NCI-H2107 treated with DMSO at 0.1 percent for 48 hours (cell line): ENCODE measurements at regions not wholly inside any gene's neighbourhood (a gene's known extent, or its start where the extent isn't known, plus 50 kb on each side); places are given as distances from the start of the nearest gene placed in this dataset.
A peak's percentile ranks its signal among the peaks of the same experiment; 100 is the strongest.

Experiments used
- DNase-seq: peaks from one replicate; lab custom pipeline; 2025; ENCODE audit not compliant: unreplicated experiment; lab: John Stamatoyannopoulos, UW

DNA sequence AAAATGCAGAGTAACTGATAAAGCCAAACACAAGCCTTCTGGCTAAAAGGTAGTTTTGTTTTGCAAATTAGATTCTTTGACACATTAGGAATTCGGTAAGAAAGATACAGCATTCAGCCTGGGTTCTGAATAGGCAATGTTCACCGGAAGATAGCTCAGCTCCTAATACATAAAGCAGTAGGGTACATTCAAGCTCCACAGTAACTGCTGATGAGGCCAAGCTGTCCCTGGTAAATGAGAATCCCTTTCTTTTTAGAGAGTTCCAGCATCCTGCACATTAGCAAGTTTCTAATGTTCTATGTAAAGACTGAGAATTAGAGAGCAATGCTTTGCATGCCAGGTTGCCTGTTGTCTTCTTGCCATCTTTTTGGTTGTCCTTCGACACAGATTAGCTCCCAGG, 316.3 kb upstream of the SLC14A2 start:
- DNase-seq: no peak

DNA sequence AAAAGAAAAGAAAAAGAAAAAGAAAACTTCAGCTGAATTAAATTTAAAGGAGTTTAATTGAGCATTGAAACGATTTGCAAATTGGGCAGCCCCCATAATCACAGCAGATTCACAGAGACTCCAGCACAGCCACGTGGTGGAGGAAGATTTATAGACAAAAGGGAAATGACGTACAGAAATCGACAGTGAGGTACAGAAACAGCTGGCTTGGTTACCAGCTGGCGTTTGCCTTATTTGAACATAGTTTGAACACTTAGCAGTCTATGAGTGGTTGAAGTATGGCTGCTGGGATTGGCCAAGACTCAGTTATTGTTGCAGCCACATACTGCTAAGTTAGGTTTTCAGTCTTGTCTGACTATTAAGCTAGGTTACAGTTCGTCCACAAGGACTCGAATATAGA, 312.2 kb upstream of the SLC14A2 start:
- no peak for DNase-seq

DNA sequence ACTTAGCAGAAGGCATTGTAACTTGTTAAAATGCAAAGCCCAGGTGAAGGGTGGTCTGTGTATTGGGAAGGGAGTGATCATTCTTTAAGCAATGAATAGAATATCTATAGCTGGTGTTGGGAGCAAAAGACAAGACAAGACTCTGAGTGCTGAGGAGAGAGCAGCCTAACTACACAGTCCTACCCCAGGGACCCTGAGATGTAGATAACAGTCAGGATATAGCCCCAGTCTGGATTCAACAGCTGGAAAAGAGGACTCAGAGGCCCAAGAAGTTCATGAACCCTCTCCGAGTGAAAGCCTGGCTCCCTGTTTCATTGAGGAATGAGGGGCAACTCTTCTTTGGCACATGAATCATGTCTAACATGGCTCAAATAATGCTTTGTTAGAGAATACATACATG, 310.7 kb upstream of the SLC14A2 start:
- DNase-seq: no peak

DNA sequence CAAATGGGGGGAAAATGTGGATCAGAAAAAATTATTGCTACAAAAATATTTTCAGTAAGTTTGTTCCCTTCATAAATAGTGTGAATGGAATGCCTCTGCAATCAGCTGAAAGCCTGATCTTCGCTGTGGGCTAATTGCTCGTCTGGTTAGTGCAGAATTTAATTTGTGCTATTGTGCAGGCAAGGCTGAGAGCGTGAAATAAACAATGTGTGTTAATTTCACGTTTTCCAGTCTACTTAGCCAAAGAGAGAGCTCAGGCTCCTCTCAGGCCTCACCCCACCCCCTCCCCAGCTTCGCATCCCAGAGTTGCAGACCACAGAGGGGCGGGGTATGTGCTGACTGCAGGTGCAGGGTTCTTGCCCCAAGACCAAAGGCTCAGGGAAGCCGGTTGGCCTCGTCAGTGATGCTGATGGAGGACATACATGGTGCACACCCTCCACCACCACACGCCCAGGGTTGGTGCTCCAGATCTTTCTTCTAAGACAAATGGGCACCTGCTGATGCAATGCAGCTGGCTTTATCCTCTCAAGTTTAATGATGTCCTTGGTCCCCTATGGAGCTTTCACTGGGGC, 302.6 kb upstream of the SLC14A2 start:
- DNase-seq: no peak

DNA sequence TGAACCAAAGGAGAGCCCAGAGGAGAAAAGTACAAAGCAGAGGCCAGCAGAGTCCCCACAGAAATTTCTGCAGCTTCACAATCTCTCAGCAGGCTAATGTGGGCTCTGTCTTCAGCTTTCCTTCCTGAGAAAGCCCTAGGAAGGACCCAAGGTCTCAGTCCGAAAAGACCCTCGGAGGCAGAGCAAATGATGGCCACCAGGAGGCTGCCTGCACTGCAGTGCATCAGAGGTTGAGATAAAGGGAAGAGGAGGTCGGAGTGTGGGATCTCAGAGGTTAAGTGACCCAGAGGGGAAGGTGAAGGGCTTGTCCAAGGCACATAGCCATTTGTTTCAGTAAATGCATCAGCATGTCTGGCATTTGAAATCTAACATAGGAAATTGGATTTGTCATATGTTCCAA, 299.1 kb upstream of the SLC14A2 start:
- no peak for DNase-seq

DNA sequence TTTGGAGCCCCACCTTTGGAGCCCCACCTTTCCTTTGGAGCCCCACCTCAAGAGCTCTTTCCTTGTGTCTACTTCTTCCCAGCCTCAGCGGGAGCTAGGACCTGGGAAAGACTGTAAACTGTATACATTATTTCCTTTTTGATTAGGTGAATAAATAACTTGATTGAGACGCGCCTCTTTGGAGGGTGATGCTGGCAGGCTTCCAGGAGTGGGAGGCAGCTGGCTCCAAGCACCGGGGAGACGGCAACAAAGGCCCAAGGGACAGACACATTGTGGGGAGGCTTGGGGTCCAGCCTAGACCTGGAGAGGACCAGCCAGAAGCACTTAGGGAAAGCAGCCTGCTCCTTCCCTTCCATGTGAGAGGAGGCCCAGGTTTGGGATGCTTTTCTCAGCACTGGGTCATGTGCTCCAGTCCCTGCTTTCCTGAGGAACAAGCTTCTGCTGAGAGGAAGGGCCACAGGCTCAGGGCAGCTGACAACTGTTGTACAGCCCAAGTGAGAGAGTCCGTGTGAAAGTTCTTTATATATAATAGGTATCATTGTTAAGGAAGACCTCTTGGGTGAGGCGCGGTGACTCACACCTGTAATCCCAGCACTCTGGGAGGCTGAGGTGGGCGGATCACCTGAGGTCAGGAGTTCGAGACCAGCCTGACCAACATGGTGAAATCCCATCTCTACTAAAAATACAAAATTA, 297.2 kb upstream of the SLC14A2 start:
- peak; percentile 35 for DNase-seq

DNA sequence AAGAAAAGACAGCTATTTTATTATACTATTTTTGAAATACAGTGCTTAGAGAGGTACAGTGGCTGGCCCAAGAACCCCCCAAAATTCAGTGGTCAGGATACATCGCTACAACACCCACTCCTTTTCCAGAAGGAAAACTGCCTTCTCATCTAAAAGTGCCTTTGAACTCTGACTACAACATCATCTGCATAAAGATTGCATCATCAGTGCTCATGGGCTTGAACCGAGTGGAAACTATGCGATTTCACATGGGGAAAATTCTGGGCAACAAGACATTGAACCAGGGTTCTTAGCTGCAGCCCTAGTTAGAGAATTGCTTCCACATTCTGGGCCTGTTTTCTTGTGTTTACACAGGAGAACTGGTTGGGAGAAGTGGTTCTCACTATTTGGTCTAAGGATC, 294.6 kb upstream of the SLC14A2 start:
- no peak for DNase-seq

DNA sequence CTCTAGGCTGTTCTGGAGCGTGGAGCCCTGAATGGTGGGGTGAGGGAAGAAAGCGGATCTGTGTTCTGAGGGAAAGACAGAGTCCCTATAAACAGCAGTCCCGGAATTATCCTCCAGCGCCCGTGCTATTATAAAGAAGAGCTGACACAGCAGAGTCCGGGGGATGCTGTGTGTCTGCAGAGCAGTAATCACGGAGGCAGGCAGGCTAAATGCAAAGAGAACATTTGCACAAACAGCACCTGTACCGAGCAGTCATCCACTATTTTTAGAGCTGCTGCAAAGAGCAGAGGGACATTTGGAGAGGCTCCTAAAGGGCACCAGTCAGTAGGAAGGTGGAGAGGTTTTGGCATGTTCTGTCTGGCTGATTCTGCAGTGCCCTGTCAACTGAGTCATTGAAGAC, 293.8 kb upstream of the SLC14A2 start:
- DNase-seq: no peak

DNA sequence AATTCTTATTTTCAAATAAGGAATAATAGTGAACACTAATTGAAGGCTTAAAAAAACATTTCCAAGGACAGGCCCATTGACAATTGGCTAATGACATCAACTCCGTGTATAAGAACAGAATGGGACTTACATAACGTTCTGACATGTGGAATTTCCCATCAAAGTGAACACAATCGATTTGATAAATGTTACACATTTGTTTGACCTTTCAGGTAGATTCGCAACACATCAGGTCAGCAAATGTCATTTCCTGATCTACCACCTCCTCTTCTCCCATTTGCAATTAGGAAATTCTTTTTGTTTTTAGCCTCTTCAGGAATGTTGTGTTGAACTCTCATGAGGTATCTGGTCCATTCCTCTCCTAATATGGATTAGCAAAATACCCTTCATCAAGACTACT, 292.9 kb upstream of the SLC14A2 start:
- DNase-seq: no peak

DNA sequence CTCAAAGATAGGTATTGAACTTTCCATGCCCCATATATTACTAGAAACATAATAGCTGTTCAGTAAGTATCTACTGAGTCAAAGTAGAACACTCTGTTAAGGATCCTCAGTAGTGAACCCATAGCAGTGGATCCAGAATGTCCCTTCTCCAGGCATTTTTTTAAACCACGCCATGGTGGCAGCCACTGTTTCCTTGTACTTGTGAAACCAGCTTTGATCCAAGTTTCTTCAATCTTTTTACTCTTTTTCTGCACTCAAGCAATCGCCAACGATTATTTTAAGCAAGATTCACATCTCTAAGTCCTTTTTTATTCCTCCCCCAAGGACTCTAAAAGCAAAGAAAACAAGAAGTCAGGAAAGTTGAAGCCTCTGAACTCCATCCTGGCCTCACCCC, 291.2 kb upstream of the SLC14A2 start:
- no peak for DNase-seq

DNA sequence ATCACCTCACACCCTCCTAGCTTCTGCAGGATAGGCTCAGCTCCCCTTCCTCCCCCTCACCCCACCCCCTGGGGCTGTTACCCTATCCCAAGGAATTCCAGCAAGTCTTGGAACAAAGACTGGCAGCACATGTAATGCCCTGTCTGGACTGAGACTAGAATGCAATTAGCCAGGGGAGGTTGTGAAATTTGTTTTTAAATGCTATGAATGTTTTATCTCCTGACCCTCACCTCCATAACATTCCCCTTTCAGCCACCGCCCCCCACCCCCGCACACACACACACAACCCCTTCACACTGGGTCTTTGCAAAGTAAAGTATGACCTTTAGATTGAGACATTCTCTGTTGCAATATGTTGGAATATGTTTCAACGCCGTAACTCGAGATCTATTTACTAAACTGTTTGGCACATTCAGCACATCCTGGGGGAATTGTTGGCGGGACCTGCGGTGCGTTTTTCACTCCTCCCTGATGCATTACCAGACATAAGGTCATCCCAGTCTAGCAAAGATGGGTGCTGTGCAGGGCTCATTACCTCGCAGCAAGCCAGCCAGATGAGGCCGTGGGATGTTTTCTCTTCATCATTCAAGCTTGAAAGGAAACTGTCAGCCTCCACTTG, 290.7 kb upstream of the SLC14A2 start:
- DNase-seq: peak; percentile 82

DNA sequence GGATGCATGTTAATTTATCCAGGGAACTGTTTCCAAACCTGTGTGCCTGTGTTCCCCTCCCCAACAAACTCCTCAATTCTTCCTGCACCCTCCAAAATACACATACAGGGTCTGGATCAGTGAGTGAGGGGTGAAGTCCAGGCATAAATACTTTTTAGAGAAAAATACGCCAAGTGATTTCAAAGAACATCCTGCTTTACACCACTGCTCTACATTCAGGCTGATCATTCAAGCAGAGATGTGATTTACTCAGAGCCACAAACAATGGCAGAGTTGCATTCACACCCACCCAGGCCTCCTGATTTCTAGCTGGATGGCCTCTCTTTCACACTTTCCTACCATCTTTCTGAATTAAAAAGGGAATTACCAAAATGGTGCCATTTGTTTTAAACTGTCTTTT, 289.5 kb upstream of the SLC14A2 start:
- DNase-seq: no peak

DNA sequence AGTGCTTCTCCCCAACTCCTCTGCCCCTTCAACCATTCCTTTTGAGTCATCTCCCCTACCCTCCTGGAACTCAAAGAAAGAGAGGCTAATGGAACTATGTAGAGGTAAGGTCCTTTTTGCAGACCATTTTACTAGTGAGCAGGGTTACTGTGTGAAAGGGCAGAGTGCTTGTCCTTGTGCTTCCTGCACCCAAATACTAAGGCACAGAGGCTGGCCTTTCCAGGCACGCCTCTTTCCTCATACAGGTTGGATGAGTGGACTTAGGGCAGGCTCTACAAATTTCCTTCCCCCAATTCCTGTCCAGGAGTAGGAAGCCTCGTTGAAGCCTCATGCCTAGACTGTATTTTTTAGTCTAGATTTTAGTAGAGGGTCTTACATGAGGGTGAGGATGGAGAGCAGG, 288.8 kb upstream of the SLC14A2 start:
- no peak for DNase-seq

DNA sequence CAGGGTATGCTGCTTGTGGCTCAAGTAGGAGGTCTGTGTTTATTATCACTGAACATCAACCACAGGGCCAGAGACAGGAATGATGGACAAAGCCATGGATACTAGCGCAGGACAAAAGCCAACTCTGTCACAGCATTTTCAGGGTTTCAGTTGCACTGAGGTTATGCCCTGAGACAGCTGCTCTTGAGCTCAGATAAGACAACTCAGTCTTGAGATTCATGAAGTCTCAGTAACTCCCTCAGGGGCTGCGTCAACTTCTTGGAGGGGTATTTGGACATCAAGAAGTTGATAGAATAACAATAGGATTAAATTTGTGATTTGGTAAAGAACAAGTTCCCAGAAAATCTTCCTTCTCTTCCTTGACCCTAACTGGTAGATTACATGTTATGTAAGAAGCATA, 287.0 kb upstream of the SLC14A2 start:
- no peak for DNase-seq

DNA sequence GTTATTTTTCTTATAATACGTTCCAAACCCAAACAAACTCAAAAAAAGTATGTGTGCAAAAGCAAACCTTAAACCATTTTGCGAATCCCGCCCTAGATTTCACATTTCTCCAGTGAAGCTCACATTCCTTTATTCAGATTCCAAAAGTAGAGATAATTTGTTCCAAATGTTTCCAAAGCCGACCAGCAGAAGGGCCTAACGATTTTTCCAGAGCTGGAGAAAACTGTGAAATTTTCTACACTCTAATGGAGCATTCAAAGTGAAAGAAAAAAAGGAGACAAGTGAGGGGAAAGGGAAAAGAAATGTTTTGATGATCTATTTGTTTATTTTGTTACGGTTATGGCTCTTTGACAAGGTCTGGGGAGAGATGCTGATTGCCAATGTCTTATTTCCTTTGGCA, 286.5 kb upstream of the SLC14A2 start:
- DNase-seq: no peak

DNA sequence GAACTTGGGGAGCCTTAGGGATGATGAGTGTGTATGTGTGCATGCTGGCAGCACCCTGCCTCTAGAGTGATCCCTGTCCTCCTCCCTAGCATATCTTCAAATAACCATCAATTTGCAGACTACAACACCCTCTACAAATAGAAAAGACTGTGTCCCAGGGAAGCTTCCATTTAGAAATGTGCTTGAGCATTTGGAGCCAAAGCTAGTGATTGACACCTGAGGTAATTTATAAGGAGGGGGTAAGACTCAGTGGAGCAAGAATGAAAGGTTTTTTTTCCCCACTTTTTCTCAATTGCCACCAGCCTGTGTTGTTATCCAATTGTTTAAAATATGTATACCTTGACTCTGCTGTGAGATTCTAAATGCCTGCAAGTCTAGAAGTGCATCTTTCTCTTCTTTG, 286.0 kb upstream of the SLC14A2 start:
- DNase-seq: no peak

DNA sequence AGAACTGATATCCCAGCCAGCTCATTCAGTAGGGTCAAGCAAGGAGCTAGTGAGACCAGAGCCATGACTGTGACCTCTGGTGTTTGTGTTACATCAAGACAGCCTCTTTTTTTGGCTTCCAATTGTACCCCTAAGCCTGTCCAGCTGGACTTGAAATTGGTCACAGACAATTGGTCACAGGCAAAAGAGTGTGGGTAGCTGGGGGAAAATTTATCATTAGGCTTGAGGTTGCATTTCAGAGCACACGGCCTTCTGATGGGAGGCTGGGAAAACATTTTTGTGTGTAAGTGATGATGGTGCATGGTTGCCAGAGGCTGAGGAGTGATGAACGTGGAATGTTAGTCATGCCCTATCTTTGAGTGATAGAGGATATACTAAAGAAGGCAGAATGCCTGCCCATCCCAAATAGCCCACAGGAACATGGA, 285.1 kb upstream of the SLC14A2 start:
- DNase-seq: no peak

DNA sequence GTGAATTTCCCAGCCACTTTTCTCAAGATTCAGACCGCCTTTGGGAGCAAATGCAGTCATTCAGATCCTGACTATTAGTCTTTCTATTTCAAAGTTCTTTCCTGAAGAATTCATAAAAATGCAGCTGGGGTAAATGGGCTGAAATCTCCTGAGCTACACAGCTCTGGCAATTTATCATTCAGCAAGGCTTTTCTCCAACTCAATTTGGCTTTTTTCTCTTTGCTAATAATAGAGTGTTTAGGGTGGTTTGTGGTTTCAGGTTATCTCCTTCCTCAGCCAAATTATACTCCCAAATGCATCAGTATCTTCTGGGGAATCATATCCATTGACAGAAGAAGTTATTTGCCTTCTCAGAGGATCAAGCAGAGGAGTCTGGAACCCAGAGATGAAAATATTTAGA, 282.4 kb upstream of the SLC14A2 start:
- no peak for DNase-seq

DNA sequence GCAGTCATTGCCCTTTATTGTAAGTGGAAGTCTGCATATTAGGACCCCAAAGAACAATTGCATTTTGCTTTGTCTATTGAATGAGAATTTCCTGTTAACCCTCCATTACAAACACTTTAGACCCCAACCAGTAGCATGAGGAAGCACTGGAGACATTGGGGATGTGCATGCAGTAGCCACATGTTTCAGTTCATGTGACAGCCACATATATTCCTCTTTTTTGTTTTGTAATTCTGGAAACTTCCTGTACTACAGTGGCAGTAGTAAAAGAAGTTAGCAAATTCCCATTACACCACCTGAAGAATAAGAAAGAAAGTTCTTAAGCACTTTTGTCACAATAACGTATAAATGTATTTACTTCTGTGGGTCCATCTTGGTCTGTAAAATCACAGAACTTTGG, 281.1 kb upstream of the SLC14A2 start:
- DNase-seq: no peak

DNA sequence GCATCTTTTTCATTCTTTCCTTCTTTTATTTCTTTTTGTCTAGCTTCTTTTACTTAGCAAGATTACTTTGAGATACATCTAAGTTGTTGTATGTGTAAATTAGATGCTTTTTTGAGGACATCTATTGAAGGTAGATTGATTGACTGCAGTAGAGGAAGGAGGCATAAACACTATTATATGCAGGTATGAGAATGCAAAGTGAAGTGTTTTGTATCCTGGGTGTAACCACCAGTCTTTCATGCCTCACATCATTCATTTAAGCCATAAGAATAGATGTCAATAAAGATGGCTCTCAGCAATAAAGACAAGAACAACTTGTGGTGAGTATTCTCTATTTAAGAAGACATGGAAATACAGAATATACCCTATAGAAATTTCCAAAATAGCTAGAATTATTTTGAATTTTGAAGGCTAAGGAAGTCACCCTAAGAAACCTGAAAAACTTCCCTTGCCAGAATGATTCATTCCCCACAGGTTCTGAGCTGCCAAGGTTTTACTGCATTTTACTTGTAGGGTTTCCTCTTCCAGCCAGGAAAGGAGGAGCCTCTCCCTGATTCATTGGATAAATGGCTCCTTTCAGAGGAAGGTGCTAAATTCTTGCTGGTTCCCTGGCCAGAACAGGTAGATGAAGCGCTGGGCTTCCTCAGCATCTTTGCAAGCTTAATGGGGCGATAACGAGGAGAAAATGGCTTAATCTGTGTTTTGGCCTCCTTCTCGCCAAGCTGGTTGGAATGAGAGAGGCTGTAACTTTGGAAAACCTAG, 279.8 kb upstream of the SLC14A2 start:
- no peak for DNase-seq

DNA sequence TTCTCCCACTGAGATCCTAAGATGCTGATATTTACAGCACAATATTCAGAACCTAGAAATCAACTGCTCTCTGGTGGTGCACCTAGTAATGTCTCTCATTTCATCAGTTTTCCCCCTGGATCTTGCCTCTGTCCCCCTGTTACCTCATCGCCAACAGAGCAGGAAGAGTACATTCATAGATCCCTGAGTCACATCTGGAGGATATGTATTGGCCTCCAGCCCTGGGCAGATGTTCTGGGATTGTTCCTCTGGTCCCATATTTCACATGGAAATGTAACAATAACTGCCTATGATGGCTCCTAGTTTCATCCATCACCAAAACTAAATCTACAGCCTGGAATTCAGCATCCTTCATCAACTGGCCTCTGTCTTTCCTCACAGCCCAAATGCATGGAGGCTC, 278.8 kb upstream of the SLC14A2 start:
- no peak for DNase-seq

DNA sequence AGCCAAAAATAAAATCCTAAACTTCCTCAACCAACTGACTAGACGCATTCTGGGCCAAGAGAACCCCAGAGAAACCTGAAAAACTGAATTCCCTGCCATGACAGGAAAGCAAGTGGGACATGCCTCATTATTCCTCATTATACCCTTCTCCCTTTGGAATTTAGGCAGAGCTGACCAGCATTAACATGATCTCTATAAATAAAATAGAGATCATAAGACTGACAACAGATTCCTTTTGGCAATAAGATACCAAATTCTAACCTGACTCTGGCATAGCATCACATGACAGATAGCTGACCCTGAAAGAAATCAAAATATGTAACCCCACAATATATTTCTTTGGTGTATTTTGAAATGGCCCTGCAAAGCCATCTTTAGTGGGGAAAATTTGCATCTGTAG, 277.8 kb upstream of the SLC14A2 start:
- DNase-seq: no peak
